ENCODE measurements at regions not wholly inside any gene's neighbourhood (a gene's known extent, or its start where the extent isn't known, plus 50 kb on each side); places are given as distances from the start of the nearest gene placed in this dataset.
A peak's percentile ranks its signal among the peaks of the same experiment; 100 is the strongest.

GRCh38 chr4:114177628-114178027 is 198.2 kb upstream of the ARSJ start:
- in situ Hi-C loops (cut with MboI; ENCODE audit: low pct_ligation_motif_present in 1 of 4, low pct_unique_long_range_greater_than_20kb in 1 of 4, low sequenced_read_pairs in 3 of 4): loop anchor here in 1 of 4 donors (25.0 kb wide), 1 partner anchor 790 kb away; no protein-coding TSS in a partner anchor
- Histone ChIP-seq H3K4me1 (no peaks in the 10 kb centered on the region), H3K36me3 (no peaks in the 10 kb centered on the region), H3K4me3 (no peak overlapping the region), H3K27ac (no peak overlapping the region), H3K9me3 (no peaks in the 10 kb centered on the region), H3K27me3 (no peaks in the 10 kb centered on the region)
- intact Hi-C loops (cut with DNase I; ENCODE audit: low total_unique reads): no loop called here
- TF ChIP-seq CTCF (IDR thresholded peaks at IDR 0.05) (no peak), POLR2A (IDR thresholded peaks at IDR 0.05) (no peak), EP300 (IDR thresholded peaks at IDR 0.05; ENCODE audit: low read depth) (no peak)
- 68 to 70% methylated on average over 2 of the region's 2 CpGs for WGBS, 2 donors (ENCODE audit: low coverage in 1 of 2)
- DNase-seq: no peak

- no peak for TF ChIP-seq CTCF (IDR thresholded peaks at IDR 0.05)
- no peak for TF ChIP-seq EP300 (IDR thresholded peaks at IDR 0.05; ENCODE audit: low read depth)
- no peak for TF ChIP-seq POLR2A (IDR thresholded peaks at IDR 0.05)
- TF ChIP-seq POLR2AphosphoS5 (IDR thresholded peaks at IDR 0.05): no peak
- Histone ChIP-seq H3K9me3 (no peaks in the 10 kb centered on the region), H3K27ac (no peak overlapping the region), H3K36me3 (no peaks in the 10 kb centered on the region), H3K4me1 (no peaks in the 10 kb centered on the region), H3K27me3 (no peaks in the 10 kb centered on the region), H3K4me3 (no peak overlapping the region)
- in situ Hi-C loops (cut with MboI; ENCODE audit: low pct_ligation_motif_present in 1 of 4, low pct_unique_long_range_greater_than_20kb in 1 of 4, low sequenced_read_pairs in 3 of 4): loop anchor here in 1 of 4 donors (25.0 kb wide), 1 partner anchor 791 kb away; no protein-coding TSS in a partner anchor
- WGBS, 2 donors (ENCODE audit: low coverage in 1 of 2): 16 to 31% methylated on average over 1 of the region's 1 CpG
- DNase-seq: no peak
- intact Hi-C loops (cut with DNase I; ENCODE audit: low total_unique reads): no loop called here
Measured at GRCh38 chr4:114178392-114178791, 198.9 kb upstream of the ARSJ start.

GRCh38 chr4:114180481-114180880 is 201.0 kb upstream of the ARSJ start:
- DNase-seq: no peak
- WGBS, 2 donors (ENCODE audit: low coverage in 1 of 2): 40% methylated on average over 6 of the region's 6 CpGs; no CpG with 5 or more reads in 1 of the 2 donors
- Histone ChIP-seq H3K27ac (no peak overlapping the region), H3K27me3 (no peaks in the 10 kb centered on the region), H3K9me3 (no peaks in the 10 kb centered on the region), H3K4me3 (no peak overlapping the region), H3K4me1 (no peaks in the 10 kb centered on the region), H3K36me3 (no peaks in the 10 kb centered on the region)
- TF ChIP-seq EP300 (IDR thresholded peaks at IDR 0.05; ENCODE audit: low read depth) (no peak), CTCF (IDR thresholded peaks at IDR 0.05) (peak in 3 of 5 experiments; percentile 11 to 35 (median 21))
- intact Hi-C loops (cut with DNase I; ENCODE audit: low total_unique reads): no loop called here
- in situ Hi-C loops (cut with MboI; ENCODE audit: low pct_ligation_motif_present in 1 of 4, low pct_unique_long_range_greater_than_20kb in 1 of 4, low sequenced_read_pairs in 3 of 4): loop anchor here in 1 of 4 donors (25.0 kb wide), 1 partner anchor 793 kb away; no protein-coding TSS in a partner anchor

GRCh38 chr4:114184901-114185300 is 205.5 kb upstream of the ARSJ start:
- intact Hi-C loops (cut with DNase I; ENCODE audit: low total_unique reads) (no loop called here), in situ Hi-C loops (cut with MboI; ENCODE audit: low pct_ligation_motif_present in 1 of 4, low pct_unique_long_range_greater_than_20kb in 1 of 4, low sequenced_read_pairs in 3 of 4) (loop anchor here in 1 of 4 donors (25.0 kb wide), 1 partner anchor 798 kb away; no protein-coding TSS in a partner anchor)
- no peaks in the 10 kb centered on the region for H3K4me1 ChIP-seq
- H3K4me3 ChIP-seq: no peak overlapping the region
- H3K27ac ChIP-seq: no peak overlapping the region
- no peak for TF ChIP-seq POLR2A (IDR thresholded peaks at IDR 0.05)
- no peak for TF ChIP-seq POLR2AphosphoS5 (IDR thresholded peaks at IDR 0.05)
- TF ChIP-seq CTCF (IDR thresholded peaks at IDR 0.05): no peak
- no peak for TF ChIP-seq EP300 (IDR thresholded peaks at IDR 0.05; ENCODE audit: low read depth)
- H3K9me3 ChIP-seq: no peaks in the 10 kb centered on the region
- DNase-seq: no peak
- 86 to 89% methylated on average over 3 of the region's 3 CpGs for WGBS, 2 donors (ENCODE audit: low coverage in 1 of 2)
- no peaks in the 10 kb centered on the region for H3K36me3 ChIP-seq
- no peaks in the 10 kb centered on the region for H3K27me3 ChIP-seq

All from transverse colon (tissue), 4 donors.